C4-2B (cell line): ENCODE measurements at regions not wholly inside any gene's neighbourhood (a gene's known extent, or its start where the extent isn't known, plus 50 kb on each side); places are given as distances from the start of the nearest gene placed in this dataset.

Source experiments
- CTCF ChIP-seq: fragments of 450-650 bp; conservative IDR thresholded peaks from 2 replicates; pipeline ENCODE4 v1.5.1; 2017; ENCODE audit warnings: mild to moderate bottlenecking
- ZFX ChIP-seq: fragments of 450-650 bp; IDR thresholded peaks from 2 replicates; pipeline ENCODE4 v1.6.1; 2017

GRCh38 chrX:116756958-116757357, 294.2 kb upstream of the CT83 start:
- no peak for TF ChIP-seq CTCF
- no peak for TF ChIP-seq ZFX
